Upper lobe of right lung (tissue), 1 donor: ENCODE measurements at regions not wholly inside any gene's neighbourhood (a gene's known extent, or its start where the extent isn't known, plus 50 kb on each side); places are given as distances from the start of the nearest gene placed in this dataset.

Experiments
- ATAC-seq: fragments of 200-7000 bp; cut with Tn5 transposase; one replicate; pipeline ENCODE4 v1.9.1; 2020; ENCODE audit warnings: mild to moderate bottlenecking, moderate library complexity
- DNase-seq: peaks from one replicate; pipeline ENCODE4 v3.0.0-alpha.2; 2020
- H3K27ac ChIP-seq: fragments of 200-600 bp; one replicate; pipeline ENCODE4 v1.8.0; 2022
- H3K27me3 ChIP-seq: fragments of 200-600 bp; one replicate; pipeline ENCODE4 v1.8.0; 2022; ENCODE audit warnings: mild to moderate bottlenecking
- H3K36me3 ChIP-seq: fragments of 200-600 bp; one replicate; pipeline ENCODE4 v1.8.0; 2022
- H3K4me1 ChIP-seq: fragments of 200-600 bp; one replicate; pipeline ENCODE4 v1.8.0; 2022
- H3K4me3 ChIP-seq: fragments of 200-600 bp; one replicate; pipeline ENCODE4 v1.8.0; 2022; ENCODE audit warnings: mild to moderate bottlenecking
- H3K9me3 ChIP-seq: fragments of 200-600 bp; one replicate; pipeline ENCODE4 v1.8.0; 2022
- CTCF ChIP-seq: fragments of 200-600 bp; IDR thresholded peaks from one replicate; pipeline ENCODE4 v1.8.0; 2022; ENCODE audit warnings: antibody characterized with exemption
- intact Hi-C: fragments of 100-400 bp; cut with DNase I; formaldehyde crosslinking; loops from one replicate; pipeline ENCODE4 v1.11.0; 2022
- donor health status: DM: no; HTN: yes; CAD: no; lungs with severe emphysema.

GRCh38 chr7:63031838-63032436, 966.7 kb upstream of the ZNF722 start:
- no peak for TF ChIP-seq CTCF
- DNase-seq (no peak), ATAC-seq (no peak)
- intact Hi-C loops, result no loop called here
- Histone ChIP-seq H3K4me3 (no peak overlapping the region), H3K4me1 (no peaks in the 10 kb centered on the region), H3K9me3 (peaks cover 3% of the 10 kb centered on the region), H3K27me3 (no peaks in the 10 kb centered on the region), H3K27ac (no peak overlapping the region), H3K36me3 (no peaks in the 10 kb centered on the region)

- no peak for DNase-seq
- Histone ChIP-seq H3K9me3 (peaks cover under 1% of the 10 kb centered on the region), H3K4me1 (no peaks in the 10 kb centered on the region), H3K27ac (no peak overlapping the region), H3K27me3 (no peaks in the 10 kb centered on the region), H3K36me3 (no peaks in the 10 kb centered on the region), H3K4me3 (no peak overlapping the region)
- no peak for TF ChIP-seq CTCF
- no peak for ATAC-seq
- intact Hi-C loops, result no loop called here
Observed at GRCh38 chr7:63037242-63037641, 961.4 kb upstream of the ZNF722 start.

- no peaks in the 10 kb centered on the region for H3K4me1 ChIP-seq
- intact Hi-C loops, result no loop called here
- H3K9me3 ChIP-seq, result no peaks in the 10 kb centered on the region
- H3K27ac ChIP-seq, result no peak overlapping the region
- no peaks in the 10 kb centered on the region for H3K27me3 ChIP-seq
- ATAC-seq, result no peak
- no peaks in the 10 kb centered on the region for H3K36me3 ChIP-seq
- no peak for TF ChIP-seq CTCF
- no peak for DNase-seq
- H3K4me3 ChIP-seq, result no peak overlapping the region
Observed at GRCh38 chr7:63038987-63039386, 959.7 kb upstream of the ZNF722 start.

DNA sequence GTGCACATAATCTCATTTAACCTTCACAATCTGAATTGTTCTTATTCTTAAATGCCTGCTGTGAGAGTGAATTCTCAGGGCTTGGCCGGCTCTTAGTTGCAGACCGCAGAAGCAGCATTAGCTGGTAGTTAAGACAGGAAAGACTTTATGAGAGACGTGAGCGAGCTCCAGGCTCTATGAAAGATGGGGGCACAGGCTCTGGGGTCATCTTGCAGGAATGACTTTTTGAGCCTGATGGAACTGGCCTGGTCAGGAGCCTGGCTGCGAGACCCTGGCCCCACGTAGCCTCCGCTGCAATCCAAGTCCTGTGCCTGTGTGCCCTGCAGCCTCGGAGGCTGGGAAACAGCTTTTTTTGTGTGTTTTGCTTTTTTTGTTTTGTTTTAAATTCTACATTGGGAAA, 958.8 kb upstream of the ZNF722 start:
- Histone ChIP-seq H3K9me3 (no peaks in the 10 kb centered on the region), H3K27me3 (no peaks in the 10 kb centered on the region), H3K27ac (no peak overlapping the region), H3K36me3 (no peaks in the 10 kb centered on the region), H3K4me3 (no peak overlapping the region), H3K4me1 (no peaks in the 10 kb centered on the region)
- no peak for TF ChIP-seq CTCF
- intact Hi-C loops, result no loop called here
- DNase-seq, result no peak
- ATAC-seq, result no peak

- DNase-seq (no peak), ATAC-seq (no peak)
- no peak overlapping the region for H3K27ac ChIP-seq
- no peak overlapping the region for H3K4me3 ChIP-seq
- H3K27me3 ChIP-seq, result no peaks in the 10 kb centered on the region
- no peaks in the 10 kb centered on the region for H3K4me1 ChIP-seq
- no peaks in the 10 kb centered on the region for H3K9me3 ChIP-seq
- H3K36me3 ChIP-seq, result no peaks in the 10 kb centered on the region
- intact Hi-C loops, result no loop called here
- TF ChIP-seq CTCF, result no peak
Observed at GRCh38 chr7:63040336-63040735, 958.3 kb upstream of the ZNF722 start.
